ENCODE measurements at regions not wholly inside any gene's neighbourhood (a gene's known extent, or its start where the extent isn't known, plus 50 kb on each side); places are given as distances from the start of the nearest gene placed in this dataset.

- peak in 32 of 56 donors; percentile 2 to 71 (median 14) for DNase-seq
Observed at GRCh38 chr2:150166313-150167051, 321.0 kb downstream of the RND3 start.

GRCh38 chr2:150165988-150166312 lies 321.5 kb downstream of the RND3 start:
- DNase-seq = no peak

- DNase-seq = no peak
Observed at GRCh38 chr2:150165442-150165841, 322.0 kb downstream of the RND3 start.

- DNase-seq = no peak
Observed at GRCh38 chr2:150162241-150162942, 325.1 kb downstream of the RND3 start.

GRCh38 chr2:150160058-150160457 lies 327.4 kb downstream of the RND3 start:
- DNase-seq = no peak

GRCh38 chr2:150159300-150159699 lies 328.2 kb downstream of the RND3 start:
- no peak for DNase-seq

- DNase-seq = no peak
Observed at GRCh38 chr2:150156876-150157275, 330.6 kb downstream of the RND3 start.

GRCh38 chr2:150156415-150156814 lies 331.1 kb downstream of the RND3 start:
- DNase-seq = no peak

- DNase-seq = no peak
Observed at GRCh38 chr2:150154308-150154797, 333.1 kb downstream of the RND3 start.

- no peak for DNase-seq
Observed at GRCh38 chr2:150153646-150154307, 333.7 kb downstream of the RND3 start.

- no peak for DNase-seq
Observed at GRCh38 chr2:150152230-150152629, 335.2 kb downstream of the RND3 start.

GRCh38 chr2:150150144-150150543 lies 337.3 kb downstream of the RND3 start:
- no peak for DNase-seq

GRCh38 chr2:150147889-150148683 lies 339.4 kb downstream of the RND3 start:
- DNase-seq = no peak

- no peak for DNase-seq
Observed at GRCh38 chr2:150146879-150147278, 340.6 kb downstream of the RND3 start.

GRCh38 chr2:150145299-150145692 lies 342.2 kb downstream of the RND3 start:
- no peak for DNase-seq

- no peak for DNase-seq
Observed at GRCh38 chr2:150144546-150145298, 342.7 kb downstream of the RND3 start.

- no peak for DNase-seq
Observed at GRCh38 chr2:150143087-150143536, 344.4 kb downstream of the RND3 start.

GRCh38 chr2:150142561-150142960 lies 344.9 kb downstream of the RND3 start:
- DNase-seq = no peak

- DNase-seq = peak in 2 of 56 donors; percentile 5 to 12
Observed at GRCh38 chr2:150141226-150142001, 346.1 kb downstream of the RND3 start.

- no peak for DNase-seq
Observed at GRCh38 chr2:150140777-150141176, 346.7 kb downstream of the RND3 start.

All from amygdala (tissue), 56 donors.